ENCODE measurements at regions not wholly inside any gene's neighbourhood (a gene's known extent, or its start where the extent isn't known, plus 50 kb on each side); places are given as distances from the start of the nearest gene placed in this dataset.
"Not testable (repeated sequence)": the region's sequence is repeated elsewhere in the genome, so short reads cannot be mapped to it uniquely, and the experiment has no call there.

- no peaks in the 10 kb centered on the region for H3K36me3 ChIP-seq
- H3K4me1 ChIP-seq (ENCODE audit: control insufficient read depth in 1 of 2, insufficient read depth in 1 of 2, low read depth in 1 of 2, low read length in 1 of 2), result peaks cover 10 to 23% of the 10 kb centered on the region in 2 experiments
- no peak overlapping the region for H3K27ac ChIP-seq
- no peaks in the 10 kb centered on the region for H3K9me3 ChIP-seq
- H3K27me3 ChIP-seq, result no peaks in the 10 kb centered on the region
- TF ChIP-seq, protein P1, sequence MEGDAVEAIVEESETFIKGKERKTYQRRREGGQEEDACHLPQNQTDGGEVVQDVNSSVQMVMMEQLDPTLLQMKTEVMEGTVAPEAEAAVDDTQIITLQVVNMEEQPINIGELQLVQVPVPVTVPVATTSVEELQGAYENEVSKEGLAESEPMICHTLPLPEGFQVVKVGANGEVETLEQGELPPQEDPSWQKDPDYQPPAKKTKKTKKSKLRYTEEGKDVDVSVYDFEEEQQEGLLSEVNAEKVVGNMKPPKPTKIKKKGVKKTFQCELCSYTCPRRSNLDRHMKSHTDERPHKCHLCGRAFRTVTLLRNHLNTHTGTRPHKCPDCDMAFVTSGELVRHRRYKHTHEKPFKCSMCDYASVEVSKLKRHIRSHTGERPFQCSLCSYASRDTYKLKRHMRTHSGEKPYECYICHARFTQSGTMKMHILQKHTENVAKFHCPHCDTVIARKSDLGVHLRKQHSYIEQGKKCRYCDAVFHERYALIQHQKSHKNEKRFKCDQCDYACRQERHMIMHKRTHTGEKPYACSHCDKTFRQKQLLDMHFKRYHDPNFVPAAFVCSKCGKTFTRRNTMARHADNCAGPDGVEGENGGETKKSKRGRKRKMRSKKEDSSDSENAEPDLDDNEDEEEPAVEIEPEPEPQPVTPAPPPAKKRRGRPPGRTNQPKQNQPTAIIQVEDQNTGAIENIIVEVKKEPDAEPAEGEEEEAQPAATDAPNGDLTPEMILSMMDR (IDR thresholded peaks at IDR 0.05), result no peak
- H3K4me3 ChIP-seq (ENCODE audit: low read depth in 1 of 2, low read length in 1 of 2), result no peak overlapping the region
Measured at GRCh38 chr3:186444288-186444687, 82.3 kb upstream of the DGKG start.

DNA sequence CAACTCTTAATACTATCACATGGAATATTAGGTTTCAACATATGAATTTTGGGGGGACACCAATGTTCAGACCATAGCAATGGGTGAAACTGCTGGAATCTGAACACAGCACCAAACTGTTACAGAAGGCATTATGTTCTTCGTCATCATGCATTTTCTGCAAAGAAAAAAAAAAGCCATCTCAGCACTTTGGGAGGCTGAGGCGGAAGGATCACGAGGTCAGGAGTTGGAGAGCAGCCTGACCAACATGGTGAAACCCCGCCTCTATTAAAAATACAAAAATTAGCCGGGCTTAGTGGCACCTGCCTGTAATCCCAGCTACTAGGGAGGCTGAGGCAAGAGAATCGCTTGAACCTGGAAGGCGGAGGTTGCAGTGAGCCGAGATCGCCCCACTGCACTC lies 80.9 kb upstream of the DGKG start:
- not testable (repeated sequence) for H3K9me3 ChIP-seq; H3K4me3 ChIP-seq (ENCODE audit: low read depth in 1 of 2, low read length in 1 of 2); H3K27ac ChIP-seq; H3K27me3 ChIP-seq; H3K36me3 ChIP-seq
- H3K4me1 ChIP-seq (ENCODE audit: control insufficient read depth in 1 of 2, insufficient read depth in 1 of 2, low read depth in 1 of 2, low read length in 1 of 2), result peaks cover 5 to 17% of the 10 kb centered on the region in 2 experiments

- Histone ChIP-seq H3K27ac (no peak overlapping the region), H3K9me3 (no peaks in the 10 kb centered on the region), H3K4me1 (ENCODE audit: control insufficient read depth in 1 of 2, insufficient read depth in 1 of 2, low read depth in 1 of 2, low read length in 1 of 2) (peaks cover 0 to 8% of the 10 kb centered on the region in 2 experiments), H3K4me3 (ENCODE audit: low read depth in 1 of 2, low read length in 1 of 2) (no peak overlapping the region), H3K27me3 (no peaks in the 10 kb centered on the region), H3K36me3 (no peaks in the 10 kb centered on the region)
- TF ChIP-seq, protein P1 (IDR thresholded peaks at IDR 0.05), result no peak
Measured at GRCh38 chr3:186442162-186442561, 80.1 kb upstream of the DGKG start.

- Histone ChIP-seq H3K27ac (no peak overlapping the region), H3K4me3 (ENCODE audit: low read depth in 1 of 2, low read length in 1 of 2) (no peak overlapping the region), H3K27me3 (no peaks in the 10 kb centered on the region), H3K36me3 (no peaks in the 10 kb centered on the region), H3K9me3 (no peaks in the 10 kb centered on the region), H3K4me1 (ENCODE audit: control insufficient read depth in 1 of 2, insufficient read depth in 1 of 2, low read depth in 1 of 2, low read length in 1 of 2) (peaks cover 0 to 8% of the 10 kb centered on the region in 2 experiments)
- TF ChIP-seq, protein P1 (IDR thresholded peaks at IDR 0.05), result no peak
Measured at GRCh38 chr3:186440891-186441290, 78.9 kb upstream of the DGKG start.

- Histone ChIP-seq H3K27ac (no peak overlapping the region), H3K27me3 (no peaks in the 10 kb centered on the region), H3K4me3 (ENCODE audit: low read depth in 1 of 2, low read length in 1 of 2) (no peak overlapping the region), H3K36me3 (no peaks in the 10 kb centered on the region), H3K4me1 (ENCODE audit: control insufficient read depth in 1 of 2, insufficient read depth in 1 of 2, low read depth in 1 of 2, low read length in 1 of 2) (peaks cover 0 to 8% of the 10 kb centered on the region in 2 experiments), H3K9me3 (no peaks in the 10 kb centered on the region)
- TF ChIP-seq, protein P1 (IDR thresholded peaks at IDR 0.05), result no peak
Measured at GRCh38 chr3:186439725-186440124, 77.7 kb upstream of the DGKG start.

DNA sequence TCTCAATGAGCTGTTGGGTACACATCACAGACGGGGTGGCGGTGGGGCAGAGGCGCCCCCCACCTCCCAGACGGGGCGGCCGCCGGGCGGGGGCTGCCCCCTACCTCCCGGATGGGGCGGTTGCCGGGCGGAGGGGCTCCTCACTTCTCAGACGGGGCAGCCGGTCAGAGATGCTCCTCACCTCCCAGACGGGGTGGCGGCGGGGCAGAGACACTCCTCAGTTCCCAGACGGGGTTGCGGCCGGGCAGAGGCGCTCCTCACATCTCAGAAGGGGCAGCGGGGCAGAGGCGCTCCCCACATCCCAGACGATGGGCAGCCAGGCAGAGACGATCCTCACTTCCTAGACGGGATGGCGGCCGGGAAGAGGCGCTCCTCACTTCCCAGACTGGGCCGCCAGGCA lies 73.3 kb upstream of the DGKG start:
- H3K4me1 ChIP-seq (ENCODE audit: control insufficient read depth in 1 of 2, insufficient read depth in 1 of 2, low read depth in 1 of 2, low read length in 1 of 2); H3K27me3 ChIP-seq: not testable (repeated sequence)

More for the DNA sequence above, 73.3 kb upstream of the DGKG start:
- H3K27ac ChIP-seq; H3K4me3 ChIP-seq (ENCODE audit: low read depth in 1 of 2, low read length in 1 of 2); H3K36me3 ChIP-seq; H3K9me3 ChIP-seq: not testable (repeated sequence)

All from neutrophil (primary cell).